ENCODE measurements at regions not wholly inside any gene's neighbourhood (a gene's known extent, or its start where the extent isn't known, plus 50 kb on each side); places are given as distances from the start of the nearest gene placed in this dataset.
"Not testable (repeated sequence)": the region's sequence is repeated elsewhere in the genome, so short reads cannot be mapped to it uniquely, and the experiment has no call there.

- H3K36me3 ChIP-seq = no peaks in the 10 kb centered on the region
- no peak overlapping the region for H3K27ac ChIP-seq
- ATAC-seq (no peak), FAIRE-seq (no peak), DNase-seq (no peak)
- H3K4me3 ChIP-seq = no peak overlapping the region
- no peaks in the 10 kb centered on the region for H3K4me1 ChIP-seq
- intact Hi-C loops (cut with DNase I) = no loop called here
- WGBS, 2 donors = 91 to 94% methylated on average over 5 of the region's 5 CpGs
- H3K9me3 ChIP-seq = no peaks in the 10 kb centered on the region
- H3K27me3 ChIP-seq = no peaks in the 10 kb centered on the region
- TF ChIP-seq CTCF (IDR thresholded peaks at IDR 0.05) = no peak
These were observed 362.5 kb upstream of the NRP1 start for GRCh38 chr10:33697016-33697415.

GRCh38 chr10:33695536-33695935 is 361.1 kb upstream of the NRP1 start:
- no peak for DNase-seq
- 89 to 92% methylated on average over 5 of the region's 5 CpGs for WGBS, 2 donors
- intact Hi-C loops (cut with DNase I) = no loop called here
- TF ChIP-seq CTCF (IDR thresholded peaks at IDR 0.05) = no peak
- Histone ChIP-seq H3K27me3 (no peaks in the 10 kb centered on the region), H3K27ac (no peak overlapping the region), H3K36me3 (no peaks in the 10 kb centered on the region), H3K4me1 (no peaks in the 10 kb centered on the region), H3K9me3 (no peaks in the 10 kb centered on the region), H3K4me3 (no peak overlapping the region)
- no peak for FAIRE-seq
- no peak for ATAC-seq

GRCh38 chr10:33690536-33690935 is 356.1 kb upstream of the NRP1 start:
- H3K27ac ChIP-seq; FAIRE-seq; DNase-seq; H3K4me3 ChIP-seq; intact Hi-C loops (cut with DNase I); ATAC-seq; H3K27me3 ChIP-seq; H3K9me3 ChIP-seq; H3K36me3 ChIP-seq; H3K4me1 ChIP-seq: not testable (repeated sequence)
- 74 to 92% methylated on average over 2 of the region's 2 CpGs for WGBS, 2 donors

GRCh38 chr10:33688506-33688905 is 354.0 kb upstream of the NRP1 start:
- H3K27me3 ChIP-seq = no peaks in the 10 kb centered on the region
- no peaks in the 10 kb centered on the region for H3K4me1 ChIP-seq
- ATAC-seq (no peak), DNase-seq (no peak), FAIRE-seq (no peak)
- 56 to 76% methylated on average over 2 of the region's 2 CpGs for WGBS, 2 donors
- H3K9me3 ChIP-seq = no peaks in the 10 kb centered on the region
- H3K36me3 ChIP-seq = no peaks in the 10 kb centered on the region
- no peak overlapping the region for H3K27ac ChIP-seq
- intact Hi-C loops (cut with DNase I) = no loop called here
- H3K4me3 ChIP-seq = no peak overlapping the region
- TF ChIP-seq CTCF (IDR thresholded peaks at IDR 0.05) = no peak

- 84 to 85% methylated on average over 2 of the region's 2 CpGs for WGBS, 2 donors
- ATAC-seq (no peak), DNase-seq (no peak), FAIRE-seq (no peak)
- TF ChIP-seq CTCF (IDR thresholded peaks at IDR 0.05) = no peak
- Histone ChIP-seq H3K9me3 (no peaks in the 10 kb centered on the region), H3K4me3 (no peak overlapping the region), H3K36me3 (no peaks in the 10 kb centered on the region), H3K27me3 (no peaks in the 10 kb centered on the region), H3K4me1 (no peaks in the 10 kb centered on the region), H3K27ac (no peak overlapping the region)
- intact Hi-C loops (cut with DNase I) = no loop called here
These were observed 349.7 kb upstream of the NRP1 start for GRCh38 chr10:33684211-33684611.

GRCh38 chr10:33681595-33681994 is 347.1 kb upstream of the NRP1 start:
- H3K4me1 ChIP-seq = no peaks in the 10 kb centered on the region
- FAIRE-seq (no peak), DNase-seq (no peak), ATAC-seq (peak in 1 of 4 donors; percentile 29)
- WGBS, 2 donors = 38 to 50% methylated on average over 1 of the region's 1 CpG
- H3K27me3 ChIP-seq = no peaks in the 10 kb centered on the region
- no peak overlapping the region for H3K4me3 ChIP-seq
- no peak for TF ChIP-seq CTCF (IDR thresholded peaks at IDR 0.05)
- no peaks in the 10 kb centered on the region for H3K9me3 ChIP-seq
- intact Hi-C loops (cut with DNase I) = no loop called here
- no peak overlapping the region for H3K27ac ChIP-seq
- H3K36me3 ChIP-seq = no peaks in the 10 kb centered on the region
